B cell (primary cell): ENCODE measurements at regions not wholly inside any gene's neighbourhood (a gene's known extent, or its start where the extent isn't known, plus 50 kb on each side); places are given as distances from the start of the nearest gene placed in this dataset.

Source experiments
- ATAC-seq: fragments of 200-7000 bp; cut with Tn5 transposase; one replicate; pipeline ENCODE4 v1.10.0; 2021; ENCODE audit warnings: low read depth, mild to moderate bottlenecking, moderate number of reproducible peaks, moderate library complexity
- CTCF ChIA-PET: fragments of 350-600 bp; sonication (Branson Sonifier 250); formaldehyde crosslinking; loops from one replicate; lab custom pipeline; 2021; ENCODE audit warnings: antibody characterized with exemption, inconsistent platforms; lab: Charles Lee
- POLR2A ChIA-PET: fragments of 350-600 bp; sonication (Branson Sonifier 250); formaldehyde crosslinking; loops from one replicate; lab custom pipeline; 2021; ENCODE audit warnings: antibody characterized with exemption; lab: Charles Lee
- DNase-seq: peaks from one replicate; pipeline ENCODE4 v3.0.0; 2013
- H2AFZ ChIP-seq: 2 replicates; pipeline ENCODE4 v1.6.1; 2012; ENCODE audit warnings: mild to moderate bottlenecking, low read depth, low read length; ENCODE audit not compliant: insufficient read depth, poor library complexity, severe bottlenecking
- H3K27ac ChIP-seq, 2 donors: 1 replicate in 1 of 2; 2 replicates in 1 of 2; pipeline ENCODE4 v1.5.1; 2012 to 2013; ENCODE audit warnings: low read length in 2 of 2, mild to moderate bottlenecking in 2 of 2, moderate library complexity in 1 of 2
- H3K27me3 ChIP-seq, 4 experiments: fragments of 200-600 bp in 1 of 4; sonication (generic) in 1 of 4; replicated peaks in 1 of 4; 1 replicate in 2 of 4; 2 replicates in 2 of 4; pipeline versions ENCODE4 v1.6.1 to v1.7.0; 2013 to 2016; ENCODE audit warnings: low read length in 3 of 4, mild to moderate bottlenecking in 2 of 4, mixed read lengths in 1 of 4, moderate library complexity in 1 of 4; ENCODE audit not compliant: insufficient read depth in 4 of 4, control insufficient read depth in 3 of 4; ENCODE audit errors: control extremely low read depth in 1 of 4
- H3K36me3 ChIP-seq, 2 experiments: replicated peaks in 1 of 2; 1 replicate in 1 of 2; 2 replicates in 1 of 2; pipeline versions ENCODE4 v1.6.1 to v1.7.1; 2013; ENCODE audit warnings: low read length in 1 of 2; ENCODE audit not compliant: insufficient read depth in 2 of 2, control insufficient read depth in 1 of 2; ENCODE audit errors: control extremely low read depth in 1 of 2, extremely low read depth in 1 of 2
- H3K4me1 ChIP-seq, 2 donors: fragments of 200-600 bp in 1 of 2; sonication (generic) in 1 of 2; 1 replicate in 1 of 2; 2 replicates in 1 of 2; pipeline versions ENCODE4 v1.5.1 to v1.6.1; 2013 to 2017; ENCODE audit warnings: low read length in 2 of 2; ENCODE audit not compliant: control insufficient read depth in 2 of 2, insufficient read depth in 2 of 2
- H3K4me2 ChIP-seq: replicated peaks from 2 replicates; pipeline ENCODE3; 2012; ENCODE audit warnings: mild to moderate bottlenecking, low read depth, low read length; ENCODE audit not compliant: poor library complexity, severe bottlenecking
- H3K4me3 ChIP-seq, 5 experiments: fragments of 200-600 bp in 1 of 5; sonication (generic) in 1 of 5; 1 replicate in 3 of 5; 2 replicates in 2 of 5; pipeline versions ENCODE4 v1.5.1 to v1.7.0; 2011 to 2016; ENCODE audit warnings: low read length in 4 of 5, mild to moderate bottlenecking in 4 of 5, low read depth in 2 of 5, control low read depth in 1 of 5, moderate library complexity in 1 of 5; ENCODE audit not compliant: insufficient read depth in 1 of 5; ENCODE audit errors: control extremely low read depth in 1 of 5, extremely low read depth in 1 of 5
- H3K79me2 ChIP-seq: fragments of 200-600 bp; sonication (generic); one replicate; pipeline ENCODE4 v1.6.0; 2016; ENCODE audit warnings: low read length; ENCODE audit not compliant: control insufficient read depth, insufficient read depth
- H3K9ac ChIP-seq: fragments of 200-600 bp; sonication (generic); 2 replicates; pipeline ENCODE4 v1.6.1; 2017; ENCODE audit warnings: mild to moderate bottlenecking, low read length, moderate library complexity
- H3K9me3 ChIP-seq, 3 donors: one replicate each; pipeline versions ENCODE4 v1.6.1 to v1.7.1; 2013; ENCODE audit warnings: low read length in 2 of 3; ENCODE audit not compliant: control insufficient read depth in 2 of 3, insufficient read depth in 1 of 3; ENCODE audit errors: control extremely low read depth in 1 of 3
- H4K20me1 ChIP-seq: 2 replicates; pipeline ENCODE4 v1.6.0; 2012; ENCODE audit warnings: mild to moderate bottlenecking, low read length; ENCODE audit not compliant: insufficient read depth, control insufficient read depth, poor library complexity, severe bottlenecking
- H3K27ac Mint-ChIP-seq: one replicate; pipeline ENCODE4 v1.8.0; 2021; ENCODE audit warnings: mixed read lengths
- H3K27me3 Mint-ChIP-seq: one replicate; pipeline ENCODE4 v1.8.0; 2021; ENCODE audit warnings: mixed read lengths
- H3K4me1 Mint-ChIP-seq: one replicate; pipeline ENCODE4 v1.8.0; 2021; ENCODE audit warnings: mixed read lengths
- H3K4me3 Mint-ChIP-seq: one replicate; pipeline ENCODE4 v1.8.0; 2021; ENCODE audit warnings: mixed read lengths
- H3K9me3 Mint-ChIP-seq: one replicate; pipeline ENCODE4 v1.8.0; 2022; ENCODE audit warnings: mixed read lengths; ENCODE audit not compliant: insufficient read depth
- EZH2 ChIP-seq: IDR thresholded peaks from 2 replicates; pipeline ENCODE4 v1.6.1; 2012; ENCODE audit warnings: borderline replicate concordance, low read depth, mild to moderate bottlenecking, moderate library complexity, low read length; ENCODE audit not compliant: insufficient read depth, poor library complexity, severe bottlenecking
- WGBS: methylation state at CpG from one replicate; pipeline ENCODE4 v1.1.5; 2013; ENCODE audit warnings: missing lambda C conversion rate; ENCODE audit not compliant: insufficient coverage; 5-methylcytosine and 5-hydroxymethylcytosine counted together
- intact Hi-C: fragments of 100-400 bp; cut with micrococcal nuclease; formaldehyde crosslinking; loops from one replicate; pipeline ENCODE4 v1.10.0; 2022
- TF ChIP-seq, protein P1 (sequence below): fragments of 200-600 bp; IDR thresholded peaks from one replicate; pipeline ENCODE4 v1.8.0; 2022; ENCODE audit warnings: antibody characterized with exemption, mild to moderate bottlenecking

DNA sequence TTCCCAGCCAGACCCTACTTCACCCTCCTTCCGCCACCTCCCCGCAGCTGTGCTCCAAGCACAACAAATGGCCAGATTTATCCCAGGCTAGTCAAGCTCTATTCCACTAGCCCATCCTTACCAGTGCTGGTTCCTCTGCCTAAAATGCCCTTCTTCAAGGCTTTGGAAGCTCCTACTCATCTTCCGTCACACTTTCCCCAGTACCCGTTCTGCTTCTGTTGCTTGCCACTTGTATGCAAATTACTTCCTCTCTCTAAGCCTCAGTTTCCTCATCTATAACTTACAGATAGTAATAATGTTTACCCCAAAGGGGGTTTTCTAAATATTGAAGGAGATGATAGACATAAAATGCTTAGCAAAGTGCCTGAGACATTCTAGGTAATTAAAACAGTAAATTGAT is 193.1 kb downstream of the MAFB start:
- 100% methylated on average over 2 of the region's 4 CpGs for WGBS
- Histone ChIP-seq H3K9me3 (no peaks in the 10 kb centered on the region), H3K4me1 (no peaks in the 10 kb centered on the region), H3K27ac (no peak overlapping the region), H3K9ac (no peak overlapping the region), H3K4me2 (no peak overlapping the region), H3K79me2 (no peaks in the 10 kb centered on the region), H3K4me3 (no peak overlapping the region), H2AFZ (no peak overlapping the region), H4K20me1 (no peaks in the 10 kb centered on the region), H3K36me3 (no peaks in the 10 kb centered on the region), H3K27me3 (no peaks in the 10 kb centered on the region)
- CTCF ChIA-PET = no interaction called here
- H3K27ac Mint-ChIP-seq = no peak overlapping the region
- TF ChIP-seq, protein P1, sequence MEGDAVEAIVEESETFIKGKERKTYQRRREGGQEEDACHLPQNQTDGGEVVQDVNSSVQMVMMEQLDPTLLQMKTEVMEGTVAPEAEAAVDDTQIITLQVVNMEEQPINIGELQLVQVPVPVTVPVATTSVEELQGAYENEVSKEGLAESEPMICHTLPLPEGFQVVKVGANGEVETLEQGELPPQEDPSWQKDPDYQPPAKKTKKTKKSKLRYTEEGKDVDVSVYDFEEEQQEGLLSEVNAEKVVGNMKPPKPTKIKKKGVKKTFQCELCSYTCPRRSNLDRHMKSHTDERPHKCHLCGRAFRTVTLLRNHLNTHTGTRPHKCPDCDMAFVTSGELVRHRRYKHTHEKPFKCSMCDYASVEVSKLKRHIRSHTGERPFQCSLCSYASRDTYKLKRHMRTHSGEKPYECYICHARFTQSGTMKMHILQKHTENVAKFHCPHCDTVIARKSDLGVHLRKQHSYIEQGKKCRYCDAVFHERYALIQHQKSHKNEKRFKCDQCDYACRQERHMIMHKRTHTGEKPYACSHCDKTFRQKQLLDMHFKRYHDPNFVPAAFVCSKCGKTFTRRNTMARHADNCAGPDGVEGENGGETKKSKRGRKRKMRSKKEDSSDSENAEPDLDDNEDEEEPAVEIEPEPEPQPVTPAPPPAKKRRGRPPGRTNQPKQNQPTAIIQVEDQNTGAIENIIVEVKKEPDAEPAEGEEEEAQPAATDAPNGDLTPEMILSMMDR = no peak
- no peak for TF ChIP-seq EZH2
- no peak for DNase-seq
- no peaks in the 10 kb centered on the region for H3K4me1 Mint-ChIP-seq
- POLR2A ChIA-PET = no interaction called here
- ATAC-seq = no peak
- no peaks in the 10 kb centered on the region for H3K27me3 Mint-ChIP-seq
- intact Hi-C loops = no loop called here
- no peak overlapping the region for H3K4me3 Mint-ChIP-seq
- peaks cover 3% of the 10 kb centered on the region for H3K9me3 Mint-ChIP-seq

DNA sequence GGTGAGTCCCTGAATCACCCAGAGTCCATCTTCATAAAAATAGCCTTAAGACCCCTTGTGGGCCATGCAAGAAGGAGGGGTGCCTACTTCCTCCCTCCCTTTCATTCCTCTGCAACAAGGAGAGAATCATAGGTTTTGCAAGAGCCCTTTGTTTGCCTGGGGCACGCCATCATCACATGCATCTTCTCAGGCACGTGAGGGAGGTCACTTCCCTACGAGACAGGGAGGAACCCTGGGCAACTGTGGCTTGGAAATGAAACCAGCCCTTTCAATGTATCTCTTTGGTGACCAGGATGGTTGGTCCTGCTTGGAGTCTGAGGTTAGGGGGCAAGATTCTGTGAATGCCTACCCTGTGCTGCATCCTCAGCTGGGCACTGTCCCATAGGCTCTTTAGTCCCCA is 194.8 kb downstream of the MAFB start:
- no peak overlapping the region for H3K27ac Mint-ChIP-seq
- no peak overlapping the region for H3K27ac ChIP-seq
- H3K79me2 ChIP-seq = no peaks in the 10 kb centered on the region
- 85% methylated on average over 3 of the region's 3 CpGs for WGBS
- H3K9ac ChIP-seq = no peak overlapping the region
- no peak overlapping the region for H3K4me3 ChIP-seq
- intact Hi-C loops = no loop called here
- H3K9me3 ChIP-seq = no peaks in the 10 kb centered on the region
- no peaks in the 10 kb centered on the region for H3K4me1 Mint-ChIP-seq
- ATAC-seq = no peak
- peaks cover 3% of the 10 kb centered on the region for H3K9me3 Mint-ChIP-seq
- no peaks in the 10 kb centered on the region for H3K4me1 ChIP-seq
- no peak overlapping the region for H3K4me2 ChIP-seq
- H3K27me3 Mint-ChIP-seq = no peaks in the 10 kb centered on the region
- CTCF ChIA-PET = no interaction called here
- DNase-seq = no peak
- no peaks in the 10 kb centered on the region for H3K36me3 ChIP-seq
- no peaks in the 10 kb centered on the region for H3K27me3 ChIP-seq
- no peak overlapping the region for H3K4me3 Mint-ChIP-seq
- no peak overlapping the region for H2AFZ ChIP-seq
- H4K20me1 ChIP-seq = no peaks in the 10 kb centered on the region
- no peak for TF ChIP-seq EZH2
- TF ChIP-seq, protein P1 = no peak
- POLR2A ChIA-PET = no interaction called here
